Naive thymus-derived CD4-positive, alpha-beta T cell (primary cell): ENCODE measurements at regions not wholly inside any gene's neighbourhood (a gene's known extent, or its start where the extent isn't known, plus 50 kb on each side); places are given as distances from the start of the nearest gene placed in this dataset.
"Not testable (repeated sequence)": the region's sequence is repeated elsewhere in the genome, so short reads cannot be mapped to it uniquely, and the experiment has no call there.

Source experiments
- ATAC-seq: fragments of 150-1000 bp; cut with Tn5 transposase; 2 replicates; pipeline ENCODE4 v1.10.0; 2021; ENCODE audit warnings: mild to moderate bottlenecking, moderate library complexity
- CTCF ChIA-PET: fragments of 350-600 bp; sonication (Branson Sonifier 250); formaldehyde crosslinking; loops from one replicate; lab custom pipeline; 2021; ENCODE audit warnings: antibody characterized with exemption; lab: Charles Lee
- POLR2A ChIA-PET: fragments of 350-600 bp; sonication (Branson Sonifier 250); formaldehyde crosslinking; loops from one replicate; lab custom pipeline; 2021; ENCODE audit warnings: antibody characterized with exemption, inconsistent platforms; lab: Charles Lee
- DNase-seq, 9 donors: peaks; one replicate each; pipeline versions ENCODE4 v3.0.0 to v3.0.0-alpha.2; 2020 to 2022; ENCODE audit warnings: mixed read lengths in 1 of 9
- H3K27ac ChIP-seq: one replicate; pipeline ENCODE4 v1.7.0; 2013; ENCODE audit warnings: mild to moderate bottlenecking, low read depth, low read length, moderate library complexity
- H3K27me3 ChIP-seq, 2 donors: one replicate each; pipeline ENCODE4 v1.7.0; 2013; ENCODE audit warnings: low read length in 2 of 2, mild to moderate bottlenecking in 2 of 2, moderate library complexity in 2 of 2; ENCODE audit not compliant: control insufficient read depth in 2 of 2, insufficient read depth in 2 of 2
- H3K36me3 ChIP-seq, 3 experiments: 1 replicate in 2 of 3; 2 replicates in 1 of 3; pipeline ENCODE4 v1.7.0; 2013; ENCODE audit warnings: low read length in 3 of 3, mild to moderate bottlenecking in 3 of 3, moderate library complexity in 1 of 3; ENCODE audit not compliant: insufficient read depth in 3 of 3, control insufficient read depth in 2 of 3
- H3K4me1 ChIP-seq, 2 donors: one replicate each; pipeline ENCODE4 v1.7.0; 2013; ENCODE audit warnings: low read length in 2 of 2, mild to moderate bottlenecking in 2 of 2, moderate library complexity in 1 of 2; ENCODE audit not compliant: control insufficient read depth in 2 of 2, insufficient read depth in 2 of 2
- H3K4me3 ChIP-seq: 2 replicates; pipeline ENCODE4 v1.7.0; 2013; ENCODE audit warnings: mild to moderate bottlenecking, low read length
- H3K9me3 ChIP-seq, 3 experiments: 1 replicate in 2 of 3; 2 replicates in 1 of 3; pipeline ENCODE4 v1.7.0; 2013; ENCODE audit warnings: low read length in 3 of 3; ENCODE audit not compliant: control insufficient read depth in 2 of 3
- H3K27ac Mint-ChIP-seq, 9 donors: one replicate each; pipeline ENCODE4 v1.8.0; 2020 to 2022; ENCODE audit warnings: mixed read lengths in 9 of 9, mild to moderate bottlenecking in 8 of 9, moderate library complexity in 5 of 9, inconsistent platforms in 2 of 9
- H3K27me3 Mint-ChIP-seq, 5 donors: one replicate each; pipeline ENCODE4 v1.8.0; 2021 to 2022; ENCODE audit warnings: mixed read lengths in 5 of 5, mild to moderate bottlenecking in 1 of 5
- H3K36me3 Mint-ChIP-seq, 5 donors: one replicate each; pipeline ENCODE4 v1.8.0; 2020 to 2022; ENCODE audit warnings: mixed read lengths in 5 of 5, mild to moderate bottlenecking in 3 of 5, inconsistent platforms in 1 of 5
- H3K4me1 Mint-ChIP-seq, 7 donors: one replicate each; pipeline ENCODE4 v1.8.0; 2020 to 2022; ENCODE audit warnings: mixed read lengths in 7 of 7, mild to moderate bottlenecking in 3 of 7, inconsistent platforms in 1 of 7
- H3K4me3 Mint-ChIP-seq, 10 donors: one replicate each; pipeline ENCODE4 v1.8.0; 2020 to 2022; ENCODE audit warnings: mild to moderate bottlenecking in 10 of 10, mixed read lengths in 10 of 10, moderate library complexity in 6 of 10, inconsistent platforms in 2 of 10
- H3K9me3 Mint-ChIP-seq, 11 donors: one replicate each; pipeline ENCODE4 v1.8.0; 2020 to 2022; ENCODE audit warnings: mixed read lengths in 11 of 11, mild to moderate bottlenecking in 4 of 11, inconsistent platforms in 1 of 11, moderate library complexity in 1 of 11
- intact Hi-C, 2 donors: fragments of 100-400 bp; cut with micrococcal nuclease; formaldehyde crosslinking; loops; one replicate each; pipeline ENCODE4 v1.15.1; 2023

DNA sequence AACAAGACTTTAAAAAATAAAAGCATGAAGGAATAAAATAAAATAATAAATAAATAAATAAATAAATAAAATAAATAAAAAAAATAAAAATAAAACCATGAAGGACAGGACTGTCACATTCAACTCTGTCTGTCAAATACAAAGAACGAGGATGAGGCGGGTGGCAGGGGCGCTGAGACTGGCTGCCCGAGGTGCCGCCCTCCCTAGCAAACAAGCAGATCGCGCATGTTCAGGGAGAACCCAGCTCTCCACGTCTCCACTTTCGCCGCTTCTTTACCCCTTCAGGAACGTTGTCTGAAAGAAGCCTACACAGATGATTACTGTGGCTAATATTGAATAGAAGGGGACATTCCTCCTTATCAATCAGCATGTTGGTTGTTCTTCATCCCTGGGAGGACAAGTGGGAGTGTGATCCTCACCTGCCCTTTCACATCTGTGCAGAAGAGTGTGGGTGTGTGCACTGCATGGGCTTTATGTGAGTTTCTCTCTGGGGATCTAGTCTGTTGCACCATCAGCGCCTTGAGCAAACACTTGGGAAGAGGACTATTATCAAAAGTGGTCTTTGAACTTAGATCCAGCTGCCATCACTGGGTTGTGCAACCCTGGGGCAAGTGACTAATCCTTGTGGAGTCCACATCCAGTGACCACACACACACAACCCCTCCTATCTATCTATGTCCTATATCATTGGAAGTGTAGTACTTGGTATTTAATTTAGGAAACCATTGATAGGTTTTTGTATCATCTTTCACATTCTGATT lies 399.2 kb downstream of the IRX2 start:
- no peaks in the 10 kb centered on the region for H3K36me3 Mint-ChIP-seq
- Histone ChIP-seq H3K27ac (no peak overlapping the region), H3K27me3 (no peaks in the 10 kb centered on the region), H3K4me3 (no peak overlapping the region), H3K36me3 (no peaks in the 10 kb centered on the region), H3K4me1 (no peaks in the 10 kb centered on the region), H3K9me3 (no peaks in the 10 kb centered on the region)
- ChIA-PET POLR2A (no interaction called here), CTCF (no interaction called here)
- H3K27ac Mint-ChIP-seq = no peak overlapping the region
- peaks cover 0 to 38% (median 3%) of the 10 kb centered on the region in 5 donors for H3K27me3 Mint-ChIP-seq
- intact Hi-C loops = no loop called here
- peaks cover 0 to 22% (median 11%) of the 10 kb centered on the region in 11 donors for H3K9me3 Mint-ChIP-seq
- H3K4me3 Mint-ChIP-seq = no peak overlapping the region
- H3K4me1 Mint-ChIP-seq = no peaks in the 10 kb centered on the region
- no peak for DNase-seq
- no peak for ATAC-seq

- H3K4me1 Mint-ChIP-seq, POLR2A ChIA-PET, CTCF ChIA-PET: not testable (repeated sequence)
Observed at GRCh38 chr5:2349768-2350167, 401.7 kb downstream of the IRX2 start.

DNA sequence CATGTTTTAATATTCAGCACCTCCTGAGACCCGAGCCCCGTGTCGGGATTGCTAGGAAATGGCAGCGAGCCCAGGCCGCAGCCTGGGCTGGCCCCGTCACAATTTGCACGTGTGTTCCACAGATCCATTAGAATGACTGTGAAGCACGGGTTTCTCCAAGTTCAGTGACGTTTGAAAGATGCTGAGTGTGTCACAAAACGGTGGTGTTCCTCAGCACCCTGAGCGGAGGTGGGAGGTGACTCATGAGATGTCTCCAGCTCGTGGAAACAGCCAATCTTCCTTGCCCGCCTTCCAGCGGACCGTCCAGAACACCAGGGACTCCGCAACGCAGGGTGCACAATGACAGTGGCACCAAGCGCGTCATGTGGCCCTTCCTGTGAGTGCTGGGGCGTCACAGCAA lies 412.8 kb downstream of the IRX2 start:
- DNase-seq = no peak
- Mint-ChIP-seq H3K9me3 (peaks cover 0 to 2% (median 0%) of the 10 kb centered on the region in 11 donors), H3K4me1 (no peaks in the 10 kb centered on the region), H3K27me3 (peaks cover 0 to 21% (median 10%) of the 10 kb centered on the region in 5 donors), H3K36me3 (no peaks in the 10 kb centered on the region), H3K4me3 (no peak overlapping the region), H3K27ac (no peak overlapping the region)
- Histone ChIP-seq H3K9me3 (no peaks in the 10 kb centered on the region), H3K36me3 (no peaks in the 10 kb centered on the region), H3K27me3 (no peaks in the 10 kb centered on the region), H3K27ac (no peak overlapping the region), H3K4me1 (no peaks in the 10 kb centered on the region), H3K4me3 (no peak overlapping the region)
- ChIA-PET POLR2A (no interaction called here), CTCF (no interaction called here)
- intact Hi-C loops = no loop called here
- no peak for ATAC-seq

More at GRCh38 chr5:2349768-2350167, 401.7 kb downstream of the IRX2 start:
- ATAC-seq, H3K9me3 ChIP-seq, H3K27ac ChIP-seq, H3K4me3 Mint-ChIP-seq, intact Hi-C loops, DNase-seq, H3K4me3 ChIP-seq, H3K36me3 Mint-ChIP-seq, H3K27ac Mint-ChIP-seq, H3K4me1 ChIP-seq, H3K27me3 ChIP-seq, H3K36me3 ChIP-seq: not testable (repeated sequence)
- H3K27me3 Mint-ChIP-seq = peaks cover 0 to 40% (median 12%) of the 10 kb centered on the region in 5 donors
- peaks cover 1 to 33% (median 12%) of the 10 kb centered on the region in 11 donors for H3K9me3 Mint-ChIP-seq

- ATAC-seq (no peak), DNase-seq (no peak)
- H3K4me1 Mint-ChIP-seq = no peaks in the 10 kb centered on the region
- peaks cover 0 to 10% (median 2%) of the 10 kb centered on the region in 11 donors for H3K9me3 Mint-ChIP-seq
- POLR2A ChIA-PET = no interaction called here
- no peaks in the 10 kb centered on the region for H3K36me3 Mint-ChIP-seq
- H3K4me1 ChIP-seq = no peaks in the 10 kb centered on the region
- no peak overlapping the region for H3K27ac ChIP-seq
- no peak overlapping the region for H3K27ac Mint-ChIP-seq
- H3K36me3 ChIP-seq = no peaks in the 10 kb centered on the region
- no peaks in the 10 kb centered on the region for H3K9me3 ChIP-seq
- H3K27me3 ChIP-seq = no peaks in the 10 kb centered on the region
- CTCF ChIA-PET = no interaction called here
- H3K4me3 Mint-ChIP-seq = no peak overlapping the region
- H3K27me3 Mint-ChIP-seq = peaks cover 0 to 15% (median 3%) of the 10 kb centered on the region in 5 donors
- intact Hi-C loops = no loop called here
- H3K4me3 ChIP-seq = no peak overlapping the region
Observed at GRCh38 chr5:2335733-2336515, 415.6 kb downstream of the IRX2 start.

DNA sequence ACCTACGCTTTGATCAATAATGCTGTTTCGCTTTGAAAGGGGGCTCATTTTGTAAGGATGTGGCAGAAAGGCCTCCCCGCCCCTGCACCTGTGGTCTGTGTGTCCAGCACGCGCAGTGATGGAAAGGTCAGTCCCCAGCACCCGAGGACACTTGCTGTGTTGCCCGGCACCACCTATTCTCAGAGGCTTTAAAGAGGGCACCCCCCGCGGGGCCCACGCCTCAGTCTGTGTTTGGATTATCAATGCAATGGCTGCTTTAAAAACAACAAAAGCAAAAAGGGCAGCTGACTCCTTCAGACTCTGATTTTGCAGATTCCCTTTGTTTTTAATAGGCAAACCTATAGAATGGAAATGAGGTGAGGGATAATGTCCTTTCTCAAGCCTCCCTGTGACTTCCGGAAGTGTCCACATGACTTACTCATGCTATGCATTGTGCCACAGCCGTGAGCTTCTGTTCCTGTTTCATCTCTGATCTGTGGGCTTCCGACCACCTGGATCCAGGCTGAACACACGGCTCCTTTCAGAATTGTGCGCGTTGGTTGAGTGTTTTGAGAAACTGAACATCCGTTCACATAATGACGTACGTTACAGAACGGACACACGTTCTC lies 416.2 kb downstream of the IRX2 start:
- no peak for ATAC-seq
- no peak for DNase-seq
- no peak overlapping the region for H3K27ac Mint-ChIP-seq

DNA sequence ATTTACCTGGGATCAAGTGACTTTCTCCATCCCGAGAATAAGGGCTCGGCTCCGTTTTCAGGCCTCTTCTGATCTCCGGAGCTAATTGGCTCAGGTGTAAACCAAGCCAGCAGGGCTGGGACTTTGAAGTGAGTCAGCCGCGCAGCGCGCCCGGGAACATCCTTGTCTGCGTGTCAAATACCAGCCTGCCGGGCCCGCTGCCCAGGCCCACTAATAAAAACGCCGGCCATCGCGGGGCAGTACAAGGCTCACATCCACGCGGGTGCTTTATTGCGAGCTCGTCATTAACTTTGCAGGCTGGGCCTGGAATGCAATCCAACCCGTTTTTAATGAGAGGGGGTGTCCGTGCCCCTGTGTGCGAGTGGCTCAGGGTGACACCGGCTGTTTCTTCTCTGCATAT lies 416.8 kb downstream of the IRX2 start:
- Histone ChIP-seq H3K36me3 (no peaks in the 10 kb centered on the region), H3K9me3 (no peaks in the 10 kb centered on the region), H3K27me3 (no peaks in the 10 kb centered on the region), H3K4me3 (no peak overlapping the region), H3K4me1 (no peaks in the 10 kb centered on the region), H3K27ac (no peak overlapping the region)
- CTCF ChIA-PET = no interaction called here
- intact Hi-C loops = no loop called here
- H3K4me1 Mint-ChIP-seq = no peaks in the 10 kb centered on the region
- POLR2A ChIA-PET = no interaction called here
- no peak overlapping the region for H3K27ac Mint-ChIP-seq
- peaks cover 0 to 18% (median 3%) of the 10 kb centered on the region in 5 donors for H3K27me3 Mint-ChIP-seq
- no peak overlapping the region for H3K4me3 Mint-ChIP-seq
- H3K36me3 Mint-ChIP-seq = no peaks in the 10 kb centered on the region
- DNase-seq (no peak), ATAC-seq (no peak)
- peaks cover 0 to 10% (median 2%) of the 10 kb centered on the region in 11 donors for H3K9me3 Mint-ChIP-seq

More for the DNA sequence above, 416.2 kb downstream of the IRX2 start:
- Mint-ChIP-seq H3K9me3 (peaks cover 0 to 10% (median 2%) of the 10 kb centered on the region in 11 donors), H3K4me3 (no peak overlapping the region), H3K4me1 (no peaks in the 10 kb centered on the region), H3K36me3 (no peaks in the 10 kb centered on the region), H3K27me3 (peaks cover 0 to 18% (median 3%) of the 10 kb centered on the region in 5 donors)
- no peaks in the 10 kb centered on the region for H3K9me3 ChIP-seq
- H3K4me3 ChIP-seq = no peak overlapping the region
- POLR2A ChIA-PET = no interaction called here
- H3K4me1 ChIP-seq = no peaks in the 10 kb centered on the region
- CTCF ChIA-PET = no interaction called here
- intact Hi-C loops = no loop called here
- H3K27me3 ChIP-seq = no peaks in the 10 kb centered on the region
- H3K27ac ChIP-seq = no peak overlapping the region
- no peaks in the 10 kb centered on the region for H3K36me3 ChIP-seq
